GM18499 (cell line): ENCODE measurements at regions not wholly inside any gene's neighbourhood (a gene's known extent, or its start where the extent isn't known, plus 50 kb on each side); places are given as distances from the start of the nearest gene placed in this dataset.

Source experiments
- ATAC-seq: cut with Tn5 transposase; IDR thresholded peaks from one replicate; pipeline ENCODE4 v1.9.1; 2021; ENCODE audit warnings: moderate number of reproducible peaks; ENCODE audit not compliant: insufficient read depth, unreplicated experiment

GRCh38 chr7:33725111-33726025, 180.0 kb upstream of the BMPER start:
- ATAC-seq = no peak

- ATAC-seq = no peak
Observed at GRCh38 chr7:33726582-33726981, 178.8 kb upstream of the BMPER start.

GRCh38 chr7:33727315-33727714, 178.0 kb upstream of the BMPER start:
- no peak for ATAC-seq

GRCh38 chr7:33728873-33729551, 176.3 kb upstream of the BMPER start:
- no peak for ATAC-seq

GRCh38 chr7:33729726-33730125, 175.6 kb upstream of the BMPER start:
- no peak for ATAC-seq

GRCh38 chr7:33730958-33731357, 174.4 kb upstream of the BMPER start:
- no peak for ATAC-seq

GRCh38 chr7:33731912-33732311, 173.4 kb upstream of the BMPER start:
- no peak for ATAC-seq

GRCh38 chr7:33732462-33732861, 172.9 kb upstream of the BMPER start:
- no peak for ATAC-seq

GRCh38 chr7:33733870-33734650, 171.3 kb upstream of the BMPER start:
- ATAC-seq = no peak

- no peak for ATAC-seq
Observed at GRCh38 chr7:33735403-33735802, 169.9 kb upstream of the BMPER start.

- no peak for ATAC-seq
Observed at GRCh38 chr7:33736521-33737221, 168.7 kb upstream of the BMPER start.

GRCh38 chr7:33738260-33738935, 166.9 kb upstream of the BMPER start:
- ATAC-seq = no peak

- no peak for ATAC-seq
Observed at GRCh38 chr7:33739286-33739685, 166.1 kb upstream of the BMPER start.

GRCh38 chr7:33742521-33742920, 162.8 kb upstream of the BMPER start:
- no peak for ATAC-seq

- ATAC-seq = no peak
Observed at GRCh38 chr7:33742999-33743587, 162.2 kb upstream of the BMPER start.

- ATAC-seq = no peak
Observed at GRCh38 chr7:33743594-33743993, 161.7 kb upstream of the BMPER start.

GRCh38 chr7:33744293-33745075, 160.9 kb upstream of the BMPER start:
- no peak for ATAC-seq

- no peak for ATAC-seq
Observed at GRCh38 chr7:33745934-33746333, 159.4 kb upstream of the BMPER start.

GRCh38 chr7:33748793-33749192, 156.5 kb upstream of the BMPER start:
- ATAC-seq = no peak
